Kasumi-1 (cell line): ENCODE measurements at regions not wholly inside any gene's neighbourhood (a gene's known extent, or its start where the extent isn't known, plus 50 kb on each side); places are given as distances from the start of the nearest gene placed in this dataset.
A peak's percentile ranks its signal among the peaks of the same experiment; 100 is the strongest.
"Not testable (repeated sequence)": the region's sequence is repeated elsewhere in the genome, so short reads cannot be mapped to it uniquely, and the experiment has no call there.

Source experiments
- DNase-seq, 2 experiments: peaks; one replicate each; lab custom pipeline; 2025; lab: John Stamatoyannopoulos, UW

DNA sequence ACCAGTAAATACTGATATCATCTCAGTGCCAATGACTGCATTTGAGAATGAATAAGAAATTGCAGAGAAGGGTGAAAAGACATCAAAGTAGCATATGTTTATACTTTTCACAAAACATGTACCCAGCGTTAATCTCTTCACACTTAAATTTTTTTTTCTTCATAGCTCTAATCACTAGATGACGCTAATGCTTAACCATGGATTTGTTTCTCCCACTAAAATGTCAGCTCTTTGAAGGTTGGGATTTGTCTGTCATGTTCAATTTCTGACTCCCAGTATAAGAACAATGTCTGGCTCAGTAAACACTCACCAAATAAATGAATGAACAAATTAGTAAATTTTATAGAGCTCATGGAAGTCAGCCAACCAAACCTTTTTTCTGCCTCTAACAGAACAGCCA lies 78.3 kb upstream of the LMCD1 start:
- DNase-seq = no peak

DNA sequence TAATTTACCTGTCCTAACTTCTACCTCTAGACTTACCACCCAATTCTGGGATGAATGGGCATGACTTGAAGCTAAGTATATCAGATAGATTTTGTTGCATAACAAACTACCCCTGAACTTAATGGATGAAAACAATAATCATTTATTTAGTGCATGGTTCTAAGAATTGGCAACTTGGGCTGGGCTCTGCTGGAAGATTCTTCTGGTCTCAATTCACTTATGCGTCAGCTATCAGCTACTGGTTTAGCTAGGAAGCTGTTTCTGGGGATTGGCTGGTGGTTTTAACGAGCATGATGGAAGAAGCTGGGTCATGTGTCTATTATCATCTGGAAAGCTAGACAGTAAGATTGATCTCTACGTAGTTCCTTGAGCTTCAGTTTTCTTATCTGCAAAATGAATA lies 77.3 kb upstream of the LMCD1 start:
- DNase-seq = no peak

DNA sequence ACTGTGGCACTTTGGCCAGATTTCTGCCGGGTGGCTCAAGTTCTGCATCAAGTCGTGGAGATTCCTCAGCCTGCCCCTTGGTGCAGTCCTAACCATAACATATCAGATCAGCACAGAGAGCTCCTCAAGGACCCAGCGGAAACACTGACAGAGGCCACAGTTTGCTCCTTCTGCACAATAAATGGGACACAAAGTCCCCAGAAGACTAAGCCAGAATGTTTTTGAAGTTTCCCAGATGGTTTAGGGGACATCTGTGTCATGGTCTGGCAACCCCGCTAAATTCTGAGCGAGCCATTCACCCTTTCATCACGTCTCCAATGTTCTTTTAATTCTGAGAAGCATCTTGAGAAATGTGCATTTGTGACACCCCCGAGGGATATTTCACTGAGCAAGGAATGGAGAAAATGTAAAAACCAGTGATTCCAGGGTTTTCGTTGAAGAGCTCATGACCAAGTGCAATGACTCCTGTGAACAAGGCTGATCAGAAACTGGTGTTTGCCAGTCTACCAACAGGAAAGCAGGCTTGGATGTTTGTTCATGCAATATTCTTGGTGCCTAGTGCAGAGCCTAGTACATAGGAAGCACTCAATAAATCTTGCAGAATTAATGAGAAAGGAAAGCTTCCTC lies 64.8 kb upstream of the LMCD1 start:
- no peak for DNase-seq

DNA sequence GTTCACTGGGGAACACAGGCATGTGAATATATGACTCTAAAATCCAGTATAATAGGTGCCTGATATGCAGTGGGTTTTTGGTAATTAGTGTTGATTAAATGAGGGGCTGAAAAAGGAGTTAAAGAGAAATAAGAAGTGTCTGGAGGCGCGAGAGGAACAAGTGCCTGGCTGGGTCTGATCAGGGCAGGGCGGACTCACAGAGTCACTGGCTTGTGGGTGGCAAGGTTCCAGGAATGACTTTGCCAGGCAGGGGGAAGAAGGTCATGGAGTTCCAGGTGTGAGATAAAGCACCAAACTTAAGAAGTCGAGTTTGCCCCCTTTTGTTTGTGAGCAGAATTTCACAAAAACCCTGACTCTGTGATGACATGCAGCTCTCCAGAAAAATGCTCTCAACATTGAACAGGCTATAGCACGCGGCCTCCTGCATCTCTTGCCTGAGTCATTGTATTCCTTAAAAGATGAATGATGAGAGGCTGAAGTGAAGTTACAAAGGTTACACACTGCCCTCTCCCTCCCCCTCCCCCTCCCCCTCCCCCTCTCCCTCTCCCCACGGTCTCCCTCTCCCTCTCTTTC lies 63.0 kb upstream of the LMCD1 start:
- no peak for DNase-seq

DNA sequence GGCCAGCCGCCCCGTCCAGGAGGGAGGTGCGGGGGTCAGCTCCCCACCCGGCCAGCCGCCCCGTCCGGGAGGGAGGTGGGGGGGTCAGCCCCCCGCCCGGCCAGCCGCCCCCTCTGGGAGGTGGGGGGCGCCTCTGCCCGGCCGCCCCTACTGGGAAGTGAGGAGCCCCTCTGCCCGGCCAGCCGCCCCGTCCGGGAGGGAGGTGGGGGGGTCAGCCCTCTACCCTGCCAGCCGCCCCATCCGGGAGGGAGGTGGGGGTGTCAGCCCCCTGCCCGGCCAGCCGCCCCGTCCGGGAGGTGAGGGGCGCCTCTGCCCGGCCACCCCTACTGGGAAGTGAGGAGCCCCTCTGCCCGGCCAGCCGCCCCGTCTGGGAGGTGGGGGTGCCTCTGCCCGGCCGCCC lies 61.5 kb upstream of the LMCD1 start:
- DNase-seq = not testable (repeated sequence)

DNA sequence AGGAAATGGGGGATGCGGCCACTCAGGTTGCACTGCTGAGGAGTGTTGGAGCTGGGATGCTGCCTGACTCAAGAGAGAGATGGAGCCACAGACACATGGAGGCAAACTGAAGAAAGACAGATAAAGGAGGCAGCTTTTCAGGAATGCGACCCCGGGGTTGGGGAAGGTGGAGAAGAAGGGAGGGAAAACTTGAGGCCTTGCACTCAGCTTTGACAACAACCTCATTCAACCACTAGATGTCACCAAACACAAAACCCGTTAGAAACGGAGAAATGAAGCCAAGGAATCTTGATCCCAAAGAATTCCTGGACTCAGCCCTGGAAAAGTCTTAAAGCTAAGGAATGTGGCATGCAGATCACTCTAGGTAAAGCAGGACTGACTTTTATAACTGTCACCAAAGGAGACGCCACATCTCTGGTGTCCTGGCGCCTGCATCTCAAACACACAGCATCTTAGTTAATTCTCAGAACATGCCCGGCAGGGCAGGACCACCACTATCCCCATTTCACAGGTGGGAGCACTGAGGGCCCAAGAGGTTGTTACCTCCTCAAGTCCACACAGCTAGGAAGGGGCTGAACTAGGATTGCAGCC lies 59.6 kb upstream of the LMCD1 start:
- peak; percentile 40 to 47 for DNase-seq

DNA sequence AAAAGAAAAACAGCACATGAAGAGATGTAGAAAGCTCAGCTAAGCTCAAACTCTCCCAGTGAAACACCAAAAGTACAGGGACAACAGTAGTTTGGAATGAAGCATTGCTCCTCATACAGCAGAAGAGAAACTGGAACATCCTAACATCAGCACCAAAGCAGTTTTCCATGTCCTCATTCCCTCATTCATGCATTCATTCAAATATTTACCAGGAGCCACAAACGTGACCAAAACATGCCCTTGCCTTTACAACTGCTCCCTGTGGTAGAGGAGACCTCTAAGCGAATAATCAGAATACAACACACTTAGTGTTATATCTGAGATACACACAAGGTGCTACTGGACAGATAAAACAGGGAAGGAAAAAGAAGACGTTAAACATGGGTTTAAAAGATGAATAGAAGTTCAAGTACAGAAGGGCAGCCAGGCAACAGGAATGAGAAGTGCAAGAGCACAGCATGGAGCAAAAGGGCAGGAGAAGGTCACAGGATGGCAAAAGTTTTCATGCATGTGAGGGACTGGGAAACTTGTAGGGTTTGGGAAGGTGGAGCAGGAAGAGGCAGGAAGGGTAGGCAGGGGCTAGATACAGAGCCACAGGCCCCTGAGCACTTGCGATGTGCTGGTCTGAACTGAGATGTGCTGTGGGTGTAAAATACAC lies 58.5 kb upstream of the LMCD1 start:
- no peak for DNase-seq

DNA sequence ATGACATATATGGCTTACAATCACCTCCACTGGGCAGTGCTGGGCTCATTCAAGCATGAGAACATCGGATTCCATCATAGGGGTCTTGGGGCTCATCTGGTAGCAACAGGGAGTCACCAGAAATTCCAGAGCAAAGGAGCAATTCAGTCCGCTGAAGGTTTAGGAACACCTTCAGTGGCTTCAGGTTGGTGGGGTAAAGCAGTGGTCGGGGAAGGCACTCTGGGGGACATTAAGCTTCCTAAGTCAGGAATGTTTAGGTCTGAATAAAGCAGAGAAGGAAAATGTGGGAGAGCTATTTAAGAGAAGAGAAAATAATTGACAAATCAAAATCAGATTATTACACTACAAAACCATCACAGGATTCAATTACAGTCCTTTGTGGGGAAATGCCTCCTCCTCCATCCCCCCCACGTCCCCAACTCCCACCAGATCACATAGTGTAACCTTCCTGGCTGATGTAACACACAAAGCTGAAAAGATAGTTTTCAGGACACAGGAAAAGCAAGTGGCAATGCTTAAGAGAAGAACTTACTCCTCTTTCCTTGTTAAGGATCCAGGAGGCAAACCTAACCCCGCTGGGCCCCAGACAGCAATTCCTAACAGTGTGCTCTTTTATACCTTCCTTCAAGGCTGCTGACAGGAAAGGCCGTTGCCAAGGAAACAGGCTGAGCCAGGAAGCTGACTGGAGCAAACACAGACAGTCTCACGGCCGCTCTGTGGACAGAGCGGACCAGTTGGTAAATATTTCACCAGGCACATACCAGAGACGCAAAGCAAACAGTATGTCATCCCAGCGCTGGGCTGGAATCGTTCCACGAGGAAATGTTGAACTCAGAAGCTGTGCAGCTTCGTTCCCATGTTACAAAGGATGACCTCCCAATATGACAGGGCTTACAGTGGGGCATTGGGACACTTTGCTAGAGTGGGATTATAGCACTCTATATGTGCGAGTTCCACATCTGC lies 57.5 kb upstream of the LMCD1 start:
- no peak for DNase-seq

DNA sequence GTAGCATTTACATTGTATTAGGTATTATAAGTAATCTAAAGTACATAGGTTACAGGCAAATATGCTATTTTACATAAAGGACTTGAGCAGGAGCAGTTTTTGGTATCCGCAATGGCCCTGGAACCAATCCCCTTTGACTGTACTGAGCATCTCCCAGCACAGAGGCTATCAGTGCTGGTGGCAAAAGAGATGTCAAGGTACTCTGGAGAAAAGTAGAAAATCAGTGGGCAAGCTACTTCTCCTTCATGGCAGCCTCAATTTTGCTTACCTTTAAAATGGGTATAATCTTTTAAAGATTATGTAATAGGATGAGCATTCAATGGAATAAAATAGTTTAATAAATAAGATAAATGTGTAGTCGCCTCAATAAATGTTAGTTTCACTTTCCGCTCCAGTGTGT lies 56.7 kb upstream of the LMCD1 start:
- no peak for DNase-seq

DNA sequence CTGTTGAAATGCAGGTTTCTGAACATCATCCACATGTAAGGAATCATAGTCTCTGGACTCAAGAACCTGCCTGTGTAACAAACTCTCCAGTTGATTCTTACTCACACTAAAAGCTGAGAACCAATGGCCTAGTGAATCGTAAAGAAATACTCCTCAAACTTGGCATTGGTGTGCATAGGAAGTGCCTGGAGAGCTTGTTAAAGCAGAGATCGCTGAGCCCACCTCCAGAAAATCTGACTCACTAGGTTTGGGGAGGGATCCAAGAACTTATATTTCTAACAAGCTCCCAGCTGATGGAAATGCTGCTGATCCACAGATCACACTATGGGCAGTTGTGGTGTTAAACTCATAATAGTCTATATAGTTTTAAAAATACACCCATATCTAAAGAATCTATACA lies 55.8 kb upstream of the LMCD1 start:
- DNase-seq = no peak

DNA sequence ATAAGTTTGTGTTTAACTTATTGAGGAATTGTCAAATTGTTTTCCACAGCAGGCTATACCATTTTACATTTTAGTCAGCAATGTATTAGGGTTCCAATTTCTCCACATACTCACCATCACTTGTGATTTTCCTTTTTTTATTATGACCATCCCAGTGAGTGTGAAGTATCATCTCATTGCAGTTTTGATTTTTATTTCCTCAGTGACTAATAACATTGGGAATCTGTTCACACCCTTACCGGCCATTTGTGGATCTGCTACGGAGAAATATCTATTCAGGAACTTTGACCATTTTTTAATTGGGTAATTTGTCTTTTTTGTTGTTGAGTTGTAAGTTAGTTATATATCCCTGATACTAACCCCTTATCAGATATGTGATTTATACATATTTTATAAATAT lies 54.8 kb upstream of the LMCD1 start:
- DNase-seq = no peak

DNA sequence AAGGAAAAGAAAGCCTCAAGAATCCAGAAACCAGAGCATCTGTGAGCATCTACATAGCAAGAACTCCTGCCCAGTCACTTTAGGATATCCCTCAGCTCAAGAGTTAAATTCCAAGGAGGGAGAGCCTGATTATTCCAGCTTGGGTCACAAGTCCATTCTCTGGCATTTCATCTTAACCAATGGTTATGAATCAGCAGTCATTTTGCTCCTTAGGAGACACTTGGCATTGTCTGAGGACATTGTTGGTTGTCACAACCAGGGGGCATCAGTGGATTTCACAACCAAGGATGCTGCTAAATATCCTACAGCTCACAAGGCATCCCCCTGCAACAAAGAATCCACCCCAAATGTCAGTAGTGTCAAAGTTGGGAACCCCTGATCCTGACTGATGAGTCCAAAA lies 51.0 kb upstream of the LMCD1 start:
- DNase-seq = no peak

DNA sequence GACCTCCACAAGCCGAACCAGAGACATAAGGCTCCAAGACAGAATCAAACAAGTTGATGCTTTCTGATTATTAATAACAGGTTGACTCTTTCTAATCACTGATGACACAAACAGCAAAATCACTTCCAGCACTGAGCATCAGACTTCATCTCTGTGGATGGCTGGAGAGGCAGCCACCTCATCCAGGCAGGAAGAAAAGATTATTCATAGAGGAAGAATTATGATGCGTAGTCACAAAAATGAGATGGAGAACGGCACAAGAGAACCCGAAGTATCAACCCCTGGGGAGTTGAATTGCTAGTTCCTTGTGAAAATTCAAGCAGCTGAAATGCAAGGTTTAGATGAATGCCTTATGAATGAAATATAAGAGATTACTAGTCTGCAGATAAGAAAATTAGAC lies 49.9 kb upstream of the LMCD1 start:
- DNase-seq = no peak
